Mucosa of descending colon (tissue), 3 donors: ENCODE measurements at regions not wholly inside any gene's neighbourhood (a gene's known extent, or its start where the extent isn't known, plus 50 kb on each side); places are given as distances from the start of the nearest gene placed in this dataset.
"Not testable (repeated sequence)": the region's sequence is repeated elsewhere in the genome, so short reads cannot be mapped to it uniquely, and the experiment has no call there.

ENCODE experiments used
- ATAC-seq: fragments of 200-7000 bp; cut with Tn5 transposase; one replicate; pipeline ENCODE4 v1.9.1; 2020; ENCODE audit warnings: mild to moderate bottlenecking, moderate library complexity
- DNase-seq, 3 donors: peaks; one replicate each; pipeline ENCODE4 v3.0.0-alpha.2; 2020
- H3K36me3 ChIP-seq: fragments of 200-600 bp; one replicate; pipeline ENCODE4 v1.8.0; 2021; ENCODE audit warnings: low read depth, mild to moderate bottlenecking
- H3K4me1 ChIP-seq: fragments of 200-600 bp; one replicate; pipeline ENCODE4 v1.8.0; 2021; ENCODE audit warnings: low read depth, mild to moderate bottlenecking
- H3K4me3 ChIP-seq: fragments of 200-600 bp; one replicate; pipeline ENCODE4 v1.8.0; 2021; ENCODE audit warnings: mild to moderate bottlenecking
- H3K9me3 ChIP-seq: fragments of 200-600 bp; one replicate; pipeline ENCODE4 v1.8.0; 2021; ENCODE audit warnings: mild to moderate bottlenecking
- intact Hi-C, 2 donors: fragments of 100-400 bp; cut with DNase I in 1 of 2; cut with micrococcal nuclease in 1 of 2; formaldehyde crosslinking; loops; one replicate each; pipeline versions ENCODE4 v1.11.0 to v1.11.1; 2022; cut with DNase I, micrococcal nuclease
- TF ChIP-seq, protein P1 (sequence below): fragments of 200-600 bp; IDR thresholded peaks from one replicate; pipeline ENCODE4 v1.8.0; 2022; ENCODE audit warnings: antibody characterized with exemption, mild to moderate bottlenecking
- donor health status: DM: no; HTN: no; CAD: no; lungs with moderate emphysema.
- donor health status: DM: no; HTN: no; CAD: no.
- donor health status: DM: no; HTN: yes; CAD: no.

DNA sequence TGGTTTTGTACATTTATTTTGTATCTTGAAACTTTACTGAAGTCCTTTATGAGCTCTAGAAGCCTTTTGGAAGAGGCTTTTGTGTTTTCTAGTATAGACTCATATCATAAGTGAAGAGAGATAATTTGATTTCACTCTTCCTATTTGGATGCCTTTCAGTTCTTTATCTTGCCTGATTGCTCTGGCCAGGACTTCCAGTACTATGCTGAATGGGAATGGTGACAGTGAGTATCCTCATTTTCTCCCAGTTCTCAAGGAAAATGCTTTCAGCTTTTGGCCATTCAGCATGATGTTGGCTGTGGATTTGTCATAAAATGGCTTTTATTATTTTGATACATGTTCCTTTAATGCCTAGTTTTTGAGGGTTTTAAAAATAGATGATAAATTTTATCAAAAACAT lies 1061.3 kb downstream of the STPG2 start:
- Histone ChIP-seq H3K36me3 (no peaks in the 10 kb centered on the region), H3K4me3 (no peak overlapping the region), H3K9me3 (no peaks in the 10 kb centered on the region), H3K4me1 (no peaks in the 10 kb centered on the region)
- ATAC-seq (no peak), DNase-seq (no peak)
- intact Hi-C loops, result no loop called here
- TF ChIP-seq, protein P1, sequence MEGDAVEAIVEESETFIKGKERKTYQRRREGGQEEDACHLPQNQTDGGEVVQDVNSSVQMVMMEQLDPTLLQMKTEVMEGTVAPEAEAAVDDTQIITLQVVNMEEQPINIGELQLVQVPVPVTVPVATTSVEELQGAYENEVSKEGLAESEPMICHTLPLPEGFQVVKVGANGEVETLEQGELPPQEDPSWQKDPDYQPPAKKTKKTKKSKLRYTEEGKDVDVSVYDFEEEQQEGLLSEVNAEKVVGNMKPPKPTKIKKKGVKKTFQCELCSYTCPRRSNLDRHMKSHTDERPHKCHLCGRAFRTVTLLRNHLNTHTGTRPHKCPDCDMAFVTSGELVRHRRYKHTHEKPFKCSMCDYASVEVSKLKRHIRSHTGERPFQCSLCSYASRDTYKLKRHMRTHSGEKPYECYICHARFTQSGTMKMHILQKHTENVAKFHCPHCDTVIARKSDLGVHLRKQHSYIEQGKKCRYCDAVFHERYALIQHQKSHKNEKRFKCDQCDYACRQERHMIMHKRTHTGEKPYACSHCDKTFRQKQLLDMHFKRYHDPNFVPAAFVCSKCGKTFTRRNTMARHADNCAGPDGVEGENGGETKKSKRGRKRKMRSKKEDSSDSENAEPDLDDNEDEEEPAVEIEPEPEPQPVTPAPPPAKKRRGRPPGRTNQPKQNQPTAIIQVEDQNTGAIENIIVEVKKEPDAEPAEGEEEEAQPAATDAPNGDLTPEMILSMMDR, result no peak

DNA sequence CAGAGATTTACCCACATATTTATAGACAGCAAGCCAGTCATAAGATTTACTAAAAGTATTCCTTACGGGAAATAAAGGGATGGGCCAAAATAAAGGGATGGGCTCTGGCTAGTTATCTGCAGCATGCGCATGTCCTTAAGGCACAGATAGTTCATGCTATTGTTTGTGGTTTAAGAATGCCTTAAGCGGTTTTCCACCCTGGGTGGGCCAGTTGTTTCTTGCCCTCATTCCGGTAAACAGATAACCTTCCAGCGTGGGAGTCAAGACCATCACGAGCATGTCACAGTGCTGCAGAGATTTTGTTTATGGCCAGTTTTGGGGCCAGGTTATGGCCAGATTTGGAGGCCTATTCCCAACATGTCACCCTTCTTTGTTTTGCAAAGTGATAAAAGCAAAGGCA lies 1046.2 kb downstream of the STPG2 start:
- H3K36me3 ChIP-seq, H3K4me1 ChIP-seq, H3K4me3 ChIP-seq, H3K9me3 ChIP-seq, ATAC-seq, intact Hi-C loops, DNase-seq: not testable (repeated sequence)

DNA sequence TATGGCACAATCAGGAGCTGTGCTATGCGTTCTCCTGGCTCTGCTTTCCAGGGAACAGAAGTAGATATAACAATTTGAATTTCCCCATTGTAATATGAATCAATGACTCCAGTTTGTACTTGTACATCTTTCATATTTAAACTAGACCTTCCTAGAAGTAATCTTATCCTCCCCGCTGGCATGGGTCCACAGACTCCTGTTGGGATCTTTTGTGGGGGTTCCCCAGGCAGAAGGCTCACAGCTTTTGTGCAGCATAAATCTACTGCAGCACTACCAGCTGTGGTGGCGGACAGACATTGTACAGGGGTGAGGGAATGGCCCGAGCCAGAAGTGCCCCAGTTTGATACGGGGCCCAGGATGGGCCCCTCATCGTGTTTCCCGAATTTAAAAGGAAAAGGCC lies 1042.1 kb downstream of the STPG2 start:
- DNase-seq, intact Hi-C loops, H3K4me1 ChIP-seq, H3K4me3 ChIP-seq, H3K36me3 ChIP-seq, H3K9me3 ChIP-seq, ATAC-seq: not testable (repeated sequence)

DNA sequence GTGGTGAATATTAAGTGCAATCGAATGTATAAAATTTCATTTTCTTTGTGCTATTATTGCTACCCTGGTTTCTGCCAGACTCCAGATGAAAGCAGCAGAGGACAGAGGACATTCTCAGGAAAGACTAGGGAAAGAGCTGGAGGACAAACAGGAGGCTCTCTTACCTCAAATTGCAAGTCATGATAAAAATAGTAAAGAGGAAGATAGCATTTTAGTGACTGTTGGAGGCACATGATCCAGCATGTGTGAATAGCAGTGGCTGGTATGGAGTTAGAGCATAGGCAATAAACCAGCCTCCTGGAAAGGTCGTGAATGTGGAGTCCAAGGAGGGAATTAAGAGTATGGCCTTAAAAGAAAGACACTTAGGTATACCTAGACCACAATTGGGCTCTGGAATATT lies 1040.0 kb downstream of the STPG2 start:
- Histone ChIP-seq H3K4me3 (no peak overlapping the region), H3K9me3 (no peaks in the 10 kb centered on the region), H3K36me3 (no peaks in the 10 kb centered on the region), H3K4me1 (no peaks in the 10 kb centered on the region)
- DNase-seq (no peak), ATAC-seq (no peak)
- intact Hi-C loops, result no loop called here
- TF ChIP-seq, protein P1, result no peak

DNA sequence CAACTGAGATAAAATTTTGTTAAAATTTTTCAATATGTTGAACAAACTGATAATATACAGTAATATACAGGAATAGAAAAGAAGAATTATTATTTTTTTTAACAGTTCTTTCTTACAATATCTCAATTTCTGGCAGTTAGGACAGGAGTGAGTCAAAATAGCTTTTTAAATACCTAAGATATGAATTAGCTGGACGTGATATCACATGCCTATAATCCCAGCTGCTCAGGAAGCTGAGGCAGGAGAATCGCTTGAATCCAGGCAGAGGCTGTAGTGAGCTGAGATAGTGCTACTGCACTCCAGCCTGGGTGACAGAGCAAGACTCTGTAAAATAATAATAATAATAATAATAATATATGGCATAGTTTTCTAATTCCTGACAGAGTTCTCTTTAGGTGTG lies 1039.3 kb downstream of the STPG2 start:
- no peak for DNase-seq
- intact Hi-C loops, result no loop called here
- TF ChIP-seq, protein P1, result no peak

DNA sequence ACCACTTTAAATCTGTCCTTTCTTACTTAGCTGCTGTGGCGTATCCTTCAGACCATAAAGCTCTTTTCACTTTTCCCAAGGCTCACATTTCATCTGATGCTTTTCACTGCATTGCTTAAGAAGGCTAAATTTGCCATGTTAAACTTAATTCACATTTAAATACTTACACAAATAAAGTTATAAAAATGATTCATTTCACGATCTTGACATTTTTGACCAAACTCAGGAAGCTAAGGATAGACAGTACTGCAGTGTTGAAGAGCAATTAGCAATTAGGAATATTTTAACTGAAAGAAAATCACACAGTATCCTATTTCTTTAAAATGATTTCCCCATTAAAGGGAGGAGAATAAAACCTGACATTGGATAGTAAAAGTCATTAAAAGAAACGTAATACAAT lies 1038.6 kb downstream of the STPG2 start:
- Histone ChIP-seq H3K9me3 (no peaks in the 10 kb centered on the region), H3K4me3 (no peak overlapping the region), H3K36me3 (no peaks in the 10 kb centered on the region), H3K4me1 (no peaks in the 10 kb centered on the region)
- ATAC-seq, result no peak
- TF ChIP-seq, protein P1, result no peak
- intact Hi-C loops, result no loop called here
- no peak for DNase-seq

More for the DNA sequence above, 1039.3 kb downstream of the STPG2 start:
- Histone ChIP-seq H3K9me3 (no peaks in the 10 kb centered on the region), H3K36me3 (no peaks in the 10 kb centered on the region), H3K4me3 (no peak overlapping the region), H3K4me1 (no peaks in the 10 kb centered on the region)
- no peak for ATAC-seq

DNA sequence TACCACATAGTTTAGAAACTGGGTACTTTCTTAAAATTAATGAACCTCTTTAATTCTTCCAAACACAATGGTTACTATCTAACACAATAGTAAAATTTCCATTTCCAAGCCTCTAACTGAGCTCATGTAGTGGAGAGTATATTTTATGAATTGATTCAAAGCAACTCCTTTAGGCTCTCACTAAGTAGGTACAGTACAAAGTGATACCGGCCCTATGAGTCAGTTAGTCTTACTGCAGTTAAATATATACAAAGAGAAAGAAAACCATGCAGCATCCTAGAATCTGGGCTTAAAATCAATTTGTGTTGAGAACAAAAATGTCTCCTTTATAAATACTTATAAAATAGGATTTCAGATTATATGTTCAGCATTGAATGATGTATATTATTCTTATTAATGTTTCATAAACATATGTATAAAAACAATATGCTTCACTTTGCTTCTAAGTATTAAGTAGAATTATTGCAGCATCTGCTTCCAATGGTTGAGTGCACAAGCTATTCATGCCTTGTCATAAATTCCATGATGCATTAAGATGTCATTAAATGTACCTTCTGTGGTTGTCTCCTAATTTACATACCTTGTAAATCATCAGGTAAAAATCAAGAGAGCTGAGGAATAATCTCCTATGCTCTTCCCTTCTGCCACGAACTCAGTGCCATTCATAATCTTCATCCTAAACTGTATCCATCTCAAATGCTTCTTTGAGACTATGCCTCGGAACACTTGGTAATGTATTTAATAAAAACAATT lies 1037.8 kb downstream of the STPG2 start:
- ATAC-seq, result no peak
- DNase-seq, result no peak
- Histone ChIP-seq H3K36me3 (no peaks in the 10 kb centered on the region), H3K4me1 (no peaks in the 10 kb centered on the region), H3K9me3 (no peaks in the 10 kb centered on the region), H3K4me3 (no peak overlapping the region)
- intact Hi-C loops, result no loop called here
- TF ChIP-seq, protein P1, result no peak
